Lower lobe of right lung (tissue), 2 donors: ENCODE measurements at regions not wholly inside any gene's neighbourhood (a gene's known extent, or its start where the extent isn't known, plus 50 kb on each side); places are given as distances from the start of the nearest gene placed in this dataset.

Source experiments
- ATAC-seq, 2 donors: fragments of 200-7000 bp; cut with Tn5 transposase; one replicate each; pipeline ENCODE4 v1.9.1; 2020 to 2022; ENCODE audit warnings: mild to moderate bottlenecking in 2 of 2, moderate library complexity in 2 of 2
- DNase-seq: peaks from one replicate; pipeline ENCODE4 v3.0.0-alpha.2; 2020
- H3K27ac ChIP-seq: fragments of 200-600 bp; one replicate; pipeline ENCODE4 v1.8.0; 2022
- H3K27me3 ChIP-seq: fragments of 200-600 bp; one replicate; pipeline ENCODE4 v1.8.0; 2022; ENCODE audit warnings: low read depth
- H3K36me3 ChIP-seq: fragments of 200-600 bp; one replicate; pipeline ENCODE4 v1.8.0; 2022; ENCODE audit warnings: mild to moderate bottlenecking
- H3K4me1 ChIP-seq: fragments of 200-600 bp; one replicate; pipeline ENCODE4 v1.8.0; 2022
- H3K4me3 ChIP-seq: fragments of 200-600 bp; one replicate; pipeline ENCODE4 v1.8.0; 2022; ENCODE audit warnings: mild to moderate bottlenecking
- H3K9me3 ChIP-seq: fragments of 200-600 bp; one replicate; pipeline ENCODE4 v1.8.0; 2022
- intact Hi-C: fragments of 100-400 bp; cut with DNase I; formaldehyde crosslinking; loops from one replicate; pipeline ENCODE4 v1.11.0; 2022
- TF ChIP-seq, protein P1 (sequence below): fragments of 200-600 bp; IDR thresholded peaks from one replicate; pipeline ENCODE4 v1.8.0; 2022; ENCODE audit warnings: antibody characterized with exemption, mild to moderate bottlenecking
- donor health status: DM: no; HTN: yes; CAD: no; lungs with severe emphysema.

DNA sequence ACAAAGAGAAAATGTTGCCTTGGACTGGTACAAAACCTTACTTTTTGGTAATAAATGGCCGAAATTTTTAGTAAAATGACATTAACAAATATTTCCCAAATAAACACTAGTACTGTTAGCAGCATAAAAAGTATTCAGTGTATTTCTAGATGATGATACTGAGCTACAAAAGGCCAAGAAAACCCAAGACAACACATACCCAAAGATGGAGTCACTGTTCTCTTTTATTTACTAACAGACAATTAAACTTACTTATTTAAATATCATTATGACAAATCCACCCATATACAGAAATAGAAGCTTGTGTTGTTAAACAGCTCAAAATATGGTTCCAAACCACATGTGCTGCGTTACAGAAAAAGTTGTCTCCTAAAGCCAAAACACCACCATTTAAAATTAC is 239.9 kb downstream of the ZEB2 start:
- no peak overlapping the region for H3K4me3 ChIP-seq
- H3K27ac ChIP-seq, result no peak overlapping the region
- H3K4me1 ChIP-seq, result no peaks in the 10 kb centered on the region
- TF ChIP-seq, protein P1, sequence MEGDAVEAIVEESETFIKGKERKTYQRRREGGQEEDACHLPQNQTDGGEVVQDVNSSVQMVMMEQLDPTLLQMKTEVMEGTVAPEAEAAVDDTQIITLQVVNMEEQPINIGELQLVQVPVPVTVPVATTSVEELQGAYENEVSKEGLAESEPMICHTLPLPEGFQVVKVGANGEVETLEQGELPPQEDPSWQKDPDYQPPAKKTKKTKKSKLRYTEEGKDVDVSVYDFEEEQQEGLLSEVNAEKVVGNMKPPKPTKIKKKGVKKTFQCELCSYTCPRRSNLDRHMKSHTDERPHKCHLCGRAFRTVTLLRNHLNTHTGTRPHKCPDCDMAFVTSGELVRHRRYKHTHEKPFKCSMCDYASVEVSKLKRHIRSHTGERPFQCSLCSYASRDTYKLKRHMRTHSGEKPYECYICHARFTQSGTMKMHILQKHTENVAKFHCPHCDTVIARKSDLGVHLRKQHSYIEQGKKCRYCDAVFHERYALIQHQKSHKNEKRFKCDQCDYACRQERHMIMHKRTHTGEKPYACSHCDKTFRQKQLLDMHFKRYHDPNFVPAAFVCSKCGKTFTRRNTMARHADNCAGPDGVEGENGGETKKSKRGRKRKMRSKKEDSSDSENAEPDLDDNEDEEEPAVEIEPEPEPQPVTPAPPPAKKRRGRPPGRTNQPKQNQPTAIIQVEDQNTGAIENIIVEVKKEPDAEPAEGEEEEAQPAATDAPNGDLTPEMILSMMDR, result no peak
- no peaks in the 10 kb centered on the region for H3K27me3 ChIP-seq
- intact Hi-C loops, result no loop called here
- H3K36me3 ChIP-seq, result no peaks in the 10 kb centered on the region
- no peaks in the 10 kb centered on the region for H3K9me3 ChIP-seq
- no peak for ATAC-seq
- DNase-seq, result no peak

DNA sequence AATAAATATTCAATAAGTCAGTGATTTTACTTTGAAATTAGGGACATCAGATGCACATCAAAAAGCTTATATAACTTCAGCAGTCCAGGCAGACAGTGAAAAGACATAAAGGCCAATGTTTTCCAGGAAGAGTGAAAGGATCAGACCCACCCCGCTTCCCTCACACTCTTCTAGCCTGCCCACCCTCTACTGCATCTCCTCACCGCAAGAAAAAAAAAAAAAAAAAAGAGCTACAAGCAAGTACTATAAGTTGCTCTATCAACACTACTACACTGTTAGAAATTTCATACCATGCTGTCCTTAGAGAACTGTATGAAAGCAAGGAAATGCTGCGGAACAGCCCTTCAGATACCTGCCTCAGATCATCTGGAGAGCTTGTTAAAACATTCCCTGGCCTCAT is 240.8 kb downstream of the ZEB2 start:
- H3K9me3 ChIP-seq, result no peaks in the 10 kb centered on the region
- H3K4me3 ChIP-seq, result no peak overlapping the region
- DNase-seq, result no peak
- H3K27ac ChIP-seq, result no peak overlapping the region
- no peaks in the 10 kb centered on the region for H3K4me1 ChIP-seq
- no peaks in the 10 kb centered on the region for H3K36me3 ChIP-seq
- TF ChIP-seq, protein P1, result no peak
- intact Hi-C loops, result no loop called here
- no peaks in the 10 kb centered on the region for H3K27me3 ChIP-seq
- no peak for ATAC-seq

DNA sequence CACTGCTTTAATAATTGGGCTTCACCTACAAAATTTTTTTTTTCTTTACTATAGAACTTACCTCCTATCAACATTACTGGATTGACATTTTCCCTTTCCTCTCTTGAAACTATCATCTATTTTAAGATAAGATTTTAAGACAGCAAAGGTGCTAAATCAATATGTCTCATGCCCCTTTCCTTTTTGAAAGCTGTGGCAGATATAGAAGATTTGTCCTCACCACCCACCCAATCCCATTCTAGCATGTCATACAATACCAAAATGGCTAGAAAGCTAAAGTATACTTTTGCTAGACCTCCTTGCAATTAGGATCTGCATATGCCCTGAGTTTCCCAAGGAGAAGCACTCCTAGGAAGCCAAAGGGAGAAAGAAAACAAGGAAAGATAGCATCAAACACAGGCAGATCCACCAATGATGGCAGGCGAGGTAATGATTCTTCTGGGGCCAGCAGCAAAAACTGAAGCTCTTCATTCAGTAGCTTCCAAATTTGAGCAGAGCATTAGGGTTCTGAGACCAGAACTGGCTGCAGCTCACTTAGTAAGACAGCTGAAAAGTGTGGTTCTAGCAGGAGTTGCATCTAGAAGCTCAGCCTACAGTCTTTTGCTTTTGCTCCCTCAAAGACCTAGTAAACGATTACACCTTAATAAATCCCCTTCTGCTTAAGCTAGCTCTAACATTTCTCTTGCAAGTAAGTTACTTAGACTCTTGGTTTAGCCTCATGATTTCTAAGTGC is 242.1 kb downstream of the ZEB2 start:
- no peak for ATAC-seq
- Histone ChIP-seq H3K27ac (no peak overlapping the region), H3K4me1 (no peaks in the 10 kb centered on the region), H3K9me3 (no peaks in the 10 kb centered on the region), H3K4me3 (no peak overlapping the region), H3K36me3 (no peaks in the 10 kb centered on the region), H3K27me3 (no peaks in the 10 kb centered on the region)
- DNase-seq, result no peak
- TF ChIP-seq, protein P1, result no peak
- intact Hi-C loops, result no loop called here

DNA sequence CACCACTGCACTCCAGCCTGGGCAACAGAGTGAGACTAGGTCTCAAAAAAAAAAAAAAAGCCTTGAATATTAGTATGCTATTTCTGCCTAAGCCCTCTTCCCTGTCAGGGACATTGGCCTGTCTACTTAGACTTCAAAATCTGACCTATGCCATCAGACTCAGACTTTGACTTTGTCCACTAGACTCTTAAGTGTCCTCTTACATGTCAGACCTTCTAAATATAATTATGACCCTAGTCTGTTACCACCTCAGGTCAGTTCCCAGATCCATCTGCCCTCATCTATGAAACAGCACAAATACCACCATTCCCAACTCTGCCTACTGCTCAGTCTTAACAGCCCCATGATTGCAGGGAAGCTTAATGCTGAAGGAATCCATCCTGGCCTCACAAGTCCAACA is 244.6 kb downstream of the ZEB2 start:
- no peak for DNase-seq
- no peaks in the 10 kb centered on the region for H3K9me3 ChIP-seq
- H3K27me3 ChIP-seq, result no peaks in the 10 kb centered on the region
- H3K27ac ChIP-seq, result no peak overlapping the region
- H3K4me1 ChIP-seq, result peaks cover 7% of the 10 kb centered on the region
- no peaks in the 10 kb centered on the region for H3K36me3 ChIP-seq
- intact Hi-C loops, result no loop called here
- H3K4me3 ChIP-seq, result no peak overlapping the region
- TF ChIP-seq, protein P1, result no peak
- ATAC-seq, result no peak

DNA sequence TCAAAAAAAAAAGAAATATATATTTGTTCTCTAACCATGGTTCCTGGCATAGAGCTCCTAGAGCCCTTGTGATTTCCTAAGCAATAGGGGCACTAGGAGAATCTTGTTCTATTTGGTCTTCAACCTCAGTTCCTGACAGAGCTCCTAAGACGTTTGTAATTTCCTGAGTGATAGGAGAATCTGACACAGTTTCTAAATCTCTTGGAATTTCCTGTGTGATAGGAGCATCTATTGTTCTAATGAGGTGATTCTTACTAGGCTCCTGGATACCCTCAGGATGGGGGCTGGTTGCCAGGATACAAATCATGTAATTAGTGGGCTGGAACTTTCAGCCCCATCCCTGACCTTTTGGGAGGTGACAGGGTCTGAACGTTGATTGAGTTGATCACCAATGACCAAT is 245.8 kb downstream of the ZEB2 start:
- H3K4me1 ChIP-seq, result peaks cover 7% of the 10 kb centered on the region
- no peak for ATAC-seq

More for the DNA sequence above, 245.8 kb downstream of the ZEB2 start:
- H3K9me3 ChIP-seq, result no peaks in the 10 kb centered on the region
- intact Hi-C loops, result no loop called here
- H3K36me3 ChIP-seq, result no peaks in the 10 kb centered on the region
- H3K27me3 ChIP-seq, result no peaks in the 10 kb centered on the region
- H3K27ac ChIP-seq, result no peak overlapping the region
- TF ChIP-seq, protein P1, result no peak
- H3K4me3 ChIP-seq, result no peak overlapping the region
- no peak for DNase-seq
